Psoas muscle (tissue), 7 donors: ENCODE measurements at regions not wholly inside any gene's neighbourhood (a gene's known extent, or its start where the extent isn't known, plus 50 kb on each side); places are given as distances from the start of the nearest gene placed in this dataset.
A peak's percentile ranks its signal among the peaks of the same experiment; 100 is the strongest.

Experiments
- ATAC-seq, 4 donors: fragments of 200-7000 bp; cut with Tn5 transposase; one replicate each; pipeline ENCODE4 v1.9.1; 2020; ENCODE audit warnings: moderate library complexity in 3 of 4, mild to moderate bottlenecking in 2 of 4
- DNase-seq, 2 donors: peaks; one replicate each; pipeline ENCODE4 v3.0.0-alpha.2; 2020
- H3K27ac ChIP-seq: fragments of 200-600 bp; one replicate; pipeline ENCODE4 v1.8.0; 2022
- H3K27me3 ChIP-seq, 3 donors: fragments of 200-600 bp in 1 of 3; one replicate each; pipeline versions ENCODE4 v1.6.1 to v1.8.0; 2013 to 2022; ENCODE audit warnings: low read length in 2 of 3, mild to moderate bottlenecking in 2 of 3, moderate library complexity in 1 of 3; ENCODE audit not compliant: insufficient read depth in 3 of 3
- H3K36me3 ChIP-seq, 2 donors: fragments of 200-600 bp in 1 of 2; one replicate each; pipeline versions ENCODE4 v1.6.1 to v1.8.0; 2013 to 2022; ENCODE audit warnings: low read depth in 1 of 2, mild to moderate bottlenecking in 1 of 2, moderate library complexity in 1 of 2; ENCODE audit not compliant: insufficient read depth in 1 of 2
- H3K4me1 ChIP-seq: fragments of 200-600 bp; one replicate; pipeline ENCODE4 v1.8.0; 2022
- H3K4me3 ChIP-seq: fragments of 200-600 bp; one replicate; pipeline ENCODE4 v1.8.0; 2022; ENCODE audit warnings: mild to moderate bottlenecking
- H3K9me3 ChIP-seq: fragments of 200-600 bp; one replicate; pipeline ENCODE4 v1.8.0; 2022
- WGBS, 3 donors: extraction: QIAGEN DNeasy Blood & Tissue Kit; methylation state at CpG; one replicate each; pipeline versions ENCODE4 v1.1.6 to v1.1.7; 2013; 5-methylcytosine and 5-hydroxymethylcytosine counted together
- intact Hi-C, 2 donors: fragments of 100-400 bp; cut with DNase I; formaldehyde crosslinking; loops; one replicate each; pipeline versions ENCODE4 v1.11.0 to v1.14.2; 2022
- TF ChIP-seq, protein P1 (sequence below): fragments of 200-600 bp; IDR thresholded peaks from one replicate; pipeline ENCODE4 v1.8.0; 2022; ENCODE audit warnings: antibody characterized with exemption
- donor health status: healthy with polysubstance abuse.
- donor health status: DM: no; HTN: no; CAD: no; lungs with moderate emphysema.
- donor health status: Bipolar disorder and iron deficiency.
- donor health status: healthy.
- donor health status: DM: yes; HTN: yes; CAD: no.
- donor health status: DM: no; HTN: no; CAD: no.
- donor health status: DM: yes; HTN: yes; CAD: no.

GRCh38 chr6:45772886-45773495 is 242.7 kb downstream of the CLIC5 start:
- TF ChIP-seq, protein P1, sequence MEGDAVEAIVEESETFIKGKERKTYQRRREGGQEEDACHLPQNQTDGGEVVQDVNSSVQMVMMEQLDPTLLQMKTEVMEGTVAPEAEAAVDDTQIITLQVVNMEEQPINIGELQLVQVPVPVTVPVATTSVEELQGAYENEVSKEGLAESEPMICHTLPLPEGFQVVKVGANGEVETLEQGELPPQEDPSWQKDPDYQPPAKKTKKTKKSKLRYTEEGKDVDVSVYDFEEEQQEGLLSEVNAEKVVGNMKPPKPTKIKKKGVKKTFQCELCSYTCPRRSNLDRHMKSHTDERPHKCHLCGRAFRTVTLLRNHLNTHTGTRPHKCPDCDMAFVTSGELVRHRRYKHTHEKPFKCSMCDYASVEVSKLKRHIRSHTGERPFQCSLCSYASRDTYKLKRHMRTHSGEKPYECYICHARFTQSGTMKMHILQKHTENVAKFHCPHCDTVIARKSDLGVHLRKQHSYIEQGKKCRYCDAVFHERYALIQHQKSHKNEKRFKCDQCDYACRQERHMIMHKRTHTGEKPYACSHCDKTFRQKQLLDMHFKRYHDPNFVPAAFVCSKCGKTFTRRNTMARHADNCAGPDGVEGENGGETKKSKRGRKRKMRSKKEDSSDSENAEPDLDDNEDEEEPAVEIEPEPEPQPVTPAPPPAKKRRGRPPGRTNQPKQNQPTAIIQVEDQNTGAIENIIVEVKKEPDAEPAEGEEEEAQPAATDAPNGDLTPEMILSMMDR = no peak
- Histone ChIP-seq H3K27ac (no peak overlapping the region), H3K36me3 (no peaks in the 10 kb centered on the region), H3K27me3 (peaks cover 0 to 2% (median 0%) of the 10 kb centered on the region in 3 donors), H3K9me3 (no peaks in the 10 kb centered on the region), H3K4me1 (no peaks in the 10 kb centered on the region), H3K4me3 (no peak overlapping the region)
- ATAC-seq (no peak), DNase-seq (no peak)
- 69 to 86% (median 85%) methylated on average over 6 of the region's 6 CpGs for WGBS, 3 donors
- intact Hi-C loops = no loop called here

DNA sequence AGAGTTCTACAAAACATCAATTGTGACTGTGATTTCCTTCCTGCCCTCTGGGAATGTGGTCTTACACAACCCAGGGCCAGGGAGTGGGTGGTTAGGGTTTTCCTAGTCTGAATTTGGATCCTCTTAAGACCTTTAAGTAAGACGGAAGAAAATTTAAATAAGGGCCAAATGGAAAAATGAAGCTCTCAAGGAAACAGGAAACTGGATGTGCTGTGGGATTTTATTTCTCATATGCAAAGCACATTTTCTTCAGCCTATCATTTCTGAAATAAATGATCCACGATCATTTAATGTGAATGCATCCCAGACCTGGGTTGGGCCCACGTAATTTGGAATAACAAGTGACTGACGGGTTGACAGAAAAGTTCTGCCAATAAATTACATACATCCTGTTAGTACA is 243.6 kb downstream of the CLIC5 start:
- Histone ChIP-seq H3K36me3 (no peaks in the 10 kb centered on the region), H3K27me3 (peaks cover 0 to 2% (median 0%) of the 10 kb centered on the region in 3 donors), H3K4me1 (no peaks in the 10 kb centered on the region), H3K9me3 (peaks cover 2% of the 10 kb centered on the region), H3K4me3 (no peak overlapping the region), H3K27ac (no peak overlapping the region)
- intact Hi-C loops = no loop called here
- TF ChIP-seq, protein P1 = no peak
- WGBS, 3 donors = 63 to 77% (median 76%) methylated on average over 4 of the region's 4 CpGs
- ATAC-seq = no peak
- DNase-seq = no peak

DNA sequence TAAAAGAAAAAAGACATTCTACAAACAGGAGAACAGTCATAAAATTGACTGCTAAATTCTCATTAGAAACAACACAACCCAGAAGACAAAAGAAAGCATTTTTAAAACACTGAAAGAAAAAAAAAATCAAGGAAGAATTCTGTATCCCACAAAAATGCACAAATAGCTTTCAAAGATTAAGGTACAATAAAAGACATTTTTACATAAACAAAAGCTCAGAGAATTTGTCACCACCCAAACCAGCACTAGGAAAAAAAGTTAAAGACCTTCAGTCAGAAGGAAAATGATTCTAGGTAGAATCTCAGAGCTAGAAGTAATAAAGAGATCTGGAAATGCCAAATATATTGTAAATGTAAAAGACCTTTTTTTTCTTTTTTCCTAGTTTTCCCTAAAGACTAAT is 252.4 kb downstream of the CLIC5 start:
- H3K9me3 ChIP-seq = peaks cover 8% of the 10 kb centered on the region
- ATAC-seq (no peak), DNase-seq (no peak)
- H3K4me1 ChIP-seq = no peaks in the 10 kb centered on the region
- no peaks in the 10 kb centered on the region for H3K27me3 ChIP-seq
- no peak overlapping the region for H3K27ac ChIP-seq
- H3K4me3 ChIP-seq = no peak overlapping the region
- intact Hi-C loops = no loop called here
- H3K36me3 ChIP-seq = no peaks in the 10 kb centered on the region
- TF ChIP-seq, protein P1 = no peak

GRCh38 chr6:45759472-45759810 is 256.2 kb downstream of the CLIC5 start:
- Histone ChIP-seq H3K4me1 (no peaks in the 10 kb centered on the region), H3K27me3 (peaks cover 0 to 3% (median 0%) of the 10 kb centered on the region in 3 donors), H3K4me3 (no peak overlapping the region), H3K9me3 (peaks cover 6% of the 10 kb centered on the region), H3K36me3 (no peaks in the 10 kb centered on the region), H3K27ac (no peak overlapping the region)
- DNase-seq (no peak), ATAC-seq (peak in 1 of 4 donors; percentile 37)
- TF ChIP-seq, protein P1 = no peak
- 40 to 57% (median 53%) methylated on average over 2 of the region's 2 CpGs for WGBS, 3 donors
- intact Hi-C loops = no loop called here
